ENCODE measurements at regions not wholly inside any gene's neighbourhood (a gene's known extent, or its start where the extent isn't known, plus 50 kb on each side); places are given as distances from the start of the nearest gene placed in this dataset.
"Not testable (repeated sequence)": the region's sequence is repeated elsewhere in the genome, so short reads cannot be mapped to it uniquely, and the experiment has no call there.

GRCh38 chr2:16351137-16351536 is 314.5 kb downstream of the CYRIA start:
- ChIA-PET POLR2A (no interaction called here), CTCF (interaction anchor here (1.3 kb wide), 1 partner anchor 15 kb away, joined by 3 read pairs; no protein-coding TSS in a partner anchor)
- DNase-seq: no peak
- no peak overlapping the region for H3K27ac ChIP-seq (ENCODE audit: insufficient read depth in 1 of 2, low read depth in 1 of 2, low read length in 2 of 2, poor library complexity in 1 of 2, severe bottlenecking in 2 of 2)
- no peaks in the 10 kb centered on the region for H3K27me3 ChIP-seq (replicated peaks in 2 of 5; ENCODE audit: control insufficient read depth in 4 of 5, insufficient read depth in 5 of 5, low read length in 4 of 5)
- peaks cover 0 to 24% (median 8%) of the 10 kb centered on the region in 5 experiments for H3K9me3 ChIP-seq (ENCODE audit: control extremely low read depth in 1 of 5, control insufficient read depth in 4 of 5, insufficient read depth in 2 of 5, low read depth in 1 of 5, low read length in 4 of 5)
- peaks cover 0 to 3% (median 0%) of the 10 kb centered on the region in 4 experiments for H3K4me1 ChIP-seq (ENCODE audit: control extremely low read depth in 1 of 4, control insufficient read depth in 4 of 4, insufficient read depth in 4 of 4, low read length in 3 of 4)
- no peak overlapping the region for H3K4me3 ChIP-seq (ENCODE audit: control insufficient read depth in 1 of 7, extremely low read depth in 1 of 7, insufficient read depth in 4 of 7, low read depth in 2 of 7, low read length in 6 of 7)
- peaks cover 0 to 3% (median under 1%) of the 10 kb centered on the region in 4 experiments for H3K36me3 ChIP-seq (ENCODE audit: control insufficient read depth in 4 of 4, insufficient read depth in 4 of 4, low read length in 3 of 4)

DNA sequence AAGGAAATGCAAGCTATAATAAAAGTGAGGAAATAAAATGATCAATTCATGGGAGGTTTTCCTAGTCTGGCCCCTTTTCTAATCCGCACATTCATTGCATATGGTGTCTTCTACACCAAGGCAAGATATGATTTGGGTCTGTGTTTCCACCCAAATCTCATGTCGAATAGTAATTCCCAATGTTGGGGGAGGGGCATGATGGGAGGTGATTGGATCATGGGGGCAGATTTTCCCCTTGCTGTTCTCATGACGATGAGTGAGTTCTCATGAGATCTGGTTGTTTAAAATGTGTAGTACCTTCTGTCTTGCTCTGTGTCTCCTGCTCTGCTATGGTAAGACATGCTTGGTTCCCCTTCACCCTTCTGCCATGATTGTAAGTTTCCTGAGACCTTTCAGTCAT is 315.4 kb downstream of the CYRIA start:
- WGBS (ENCODE audit: insufficient coverage): 50% methylated on average over 2 of the region's 3 CpGs
- POLR2A ChIA-PET: no interaction called here
- H3K9me3 ChIP-seq (ENCODE audit: control extremely low read depth in 1 of 5, control insufficient read depth in 4 of 5, insufficient read depth in 2 of 5, low read depth in 1 of 5, low read length in 4 of 5): peaks cover 0 to 24% (median 10%) of the 10 kb centered on the region in 5 experiments
- peaks cover 0 to 3% (median under 1%) of the 10 kb centered on the region in 4 experiments for H3K36me3 ChIP-seq (ENCODE audit: control insufficient read depth in 4 of 4, insufficient read depth in 4 of 4, low read length in 3 of 4)
- DNase-seq: no peak
- no peak overlapping the region for H3K4me3 ChIP-seq (ENCODE audit: control insufficient read depth in 1 of 7, extremely low read depth in 1 of 7, insufficient read depth in 4 of 7, low read depth in 2 of 7, low read length in 6 of 7)
- H3K27ac ChIP-seq (ENCODE audit: insufficient read depth in 1 of 2, low read depth in 1 of 2, low read length in 2 of 2, poor library complexity in 1 of 2, severe bottlenecking in 2 of 2): no peak overlapping the region
- CTCF ChIA-PET: interaction anchor here (1.3 kb wide), 3 partner anchors 11 to 30 kb away, joined by 3 to 7 read pairs (median 3); no protein-coding TSS in a partner anchor
- H3K27me3 ChIP-seq (replicated peaks in 2 of 5; ENCODE audit: control insufficient read depth in 4 of 5, insufficient read depth in 5 of 5, low read length in 4 of 5): no peaks in the 10 kb centered on the region
- peaks cover 0 to 3% (median 0%) of the 10 kb centered on the region in 4 experiments for H3K4me1 ChIP-seq (ENCODE audit: control extremely low read depth in 1 of 4, control insufficient read depth in 4 of 4, insufficient read depth in 4 of 4, low read length in 3 of 4)

DNA sequence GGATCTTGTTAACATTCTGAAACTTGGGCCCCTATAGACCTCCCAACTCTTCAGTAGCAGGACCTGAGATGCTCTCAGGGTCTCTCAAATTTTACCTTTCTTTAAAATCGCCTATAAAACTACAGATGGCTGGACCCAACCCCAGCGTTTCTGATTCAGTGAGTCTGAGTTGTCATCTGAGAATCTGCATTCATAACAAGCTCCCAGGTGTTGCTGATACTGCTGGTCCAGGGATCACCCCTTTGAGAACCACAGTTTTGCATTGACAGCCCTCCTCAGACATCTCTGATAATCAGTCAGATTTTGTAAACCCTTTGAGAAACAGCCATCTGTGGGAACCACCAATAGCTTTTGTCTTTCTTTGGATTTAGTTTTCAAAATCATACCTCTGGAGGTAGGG is 315.8 kb downstream of the CYRIA start:
- Histone ChIP-seq H3K27ac (ENCODE audit: insufficient read depth in 1 of 2, low read depth in 1 of 2, low read length in 2 of 2, poor library complexity in 1 of 2, severe bottlenecking in 2 of 2) (no peak overlapping the region), H3K9me3 (ENCODE audit: control extremely low read depth in 1 of 5, control insufficient read depth in 4 of 5, insufficient read depth in 2 of 5, low read depth in 1 of 5, low read length in 4 of 5) (peaks cover 0 to 25% (median 10%) of the 10 kb centered on the region in 5 experiments), H3K27me3 (replicated peaks in 2 of 5; ENCODE audit: control insufficient read depth in 4 of 5, insufficient read depth in 5 of 5, low read length in 4 of 5) (no peaks in the 10 kb centered on the region), H3K4me1 (ENCODE audit: control extremely low read depth in 1 of 4, control insufficient read depth in 4 of 4, insufficient read depth in 4 of 4, low read length in 3 of 4) (peaks cover 0 to 3% (median 0%) of the 10 kb centered on the region in 4 experiments), H3K36me3 (ENCODE audit: control insufficient read depth in 4 of 4, insufficient read depth in 4 of 4, low read length in 3 of 4) (peaks cover 0 to 3% (median under 1%) of the 10 kb centered on the region in 4 experiments), H3K4me3 (ENCODE audit: control insufficient read depth in 1 of 7, extremely low read depth in 1 of 7, insufficient read depth in 4 of 7, low read depth in 2 of 7, low read length in 6 of 7) (no peak overlapping the region)
- DNase-seq: no peak
- POLR2A ChIA-PET: no interaction called here
- CTCF ChIA-PET: interaction anchor here (1.3 kb wide), 2 partner anchors 11 to 30 kb away, joined by 3 to 7 read pairs; no protein-coding TSS in a partner anchor
- WGBS (ENCODE audit: insufficient coverage): 0% methylated on average over 1 of the region's 2 CpGs

- DNase-seq: no peak
- Histone ChIP-seq H3K4me1 (ENCODE audit: control extremely low read depth in 1 of 4, control insufficient read depth in 4 of 4, insufficient read depth in 4 of 4, low read length in 3 of 4) (peaks cover 0 to 3% (median 0%) of the 10 kb centered on the region in 4 experiments), H3K27me3 (replicated peaks in 2 of 5; ENCODE audit: control insufficient read depth in 4 of 5, insufficient read depth in 5 of 5, low read length in 4 of 5) (no peaks in the 10 kb centered on the region), H3K36me3 (ENCODE audit: control insufficient read depth in 4 of 4, insufficient read depth in 4 of 4, low read length in 3 of 4) (peaks cover 0 to 3% (median under 1%) of the 10 kb centered on the region in 4 experiments), H3K9me3 (ENCODE audit: control extremely low read depth in 1 of 5, control insufficient read depth in 4 of 5, insufficient read depth in 2 of 5, low read depth in 1 of 5, low read length in 4 of 5) (peaks cover 0 to 24% (median 10%) of the 10 kb centered on the region in 5 experiments), H3K4me3 (ENCODE audit: control insufficient read depth in 1 of 7, extremely low read depth in 1 of 7, insufficient read depth in 4 of 7, low read depth in 2 of 7, low read length in 6 of 7) (no peak overlapping the region), H3K27ac (ENCODE audit: insufficient read depth in 1 of 2, low read depth in 1 of 2, low read length in 2 of 2, poor library complexity in 1 of 2, severe bottlenecking in 2 of 2) (no peak overlapping the region)
- ChIA-PET POLR2A (no interaction called here), CTCF (interaction anchor here (0.7 to 1.3 kb wide), 4 partner anchors 11 to 31 kb away, joined by 3 to 7 read pairs (median 3); no protein-coding TSS in a partner anchor)
- WGBS (ENCODE audit: insufficient coverage): 44% methylated on average over 2 of the region's 3 CpGs
Measured at GRCh38 chr2:16348821-16349515, 316.7 kb downstream of the CYRIA start.

DNA sequence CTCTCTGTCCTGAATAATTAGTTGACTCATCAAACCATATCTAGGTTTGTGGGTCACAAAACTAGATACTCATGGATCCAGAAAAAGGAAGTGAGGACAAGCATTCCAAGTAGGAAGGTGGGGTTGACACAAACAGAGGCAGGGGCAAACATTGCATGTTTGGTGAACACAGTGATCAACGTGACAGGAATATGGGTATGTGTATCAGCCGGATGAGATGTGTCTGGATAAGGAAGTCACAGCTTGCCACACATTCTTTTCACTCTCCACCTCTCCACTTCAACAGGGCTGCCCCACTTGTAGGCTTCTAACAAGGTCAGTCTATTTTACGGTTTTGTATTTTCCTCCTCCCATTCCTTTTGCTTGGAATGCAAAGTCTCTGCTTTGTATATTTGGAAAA is 319.0 kb downstream of the CYRIA start:
- CTCF ChIA-PET: no interaction called here
- POLR2A ChIA-PET: no interaction called here
- 100% methylated on average over 1 of the region's 3 CpGs for WGBS (ENCODE audit: insufficient coverage)

GRCh38 chr2:16345231-16345630 is 320.4 kb downstream of the CYRIA start:
- CTCF ChIA-PET: interaction anchor here (0.9 to 1.3 kb wide), 3 partner anchors 16 to 162 kb away, joined by 3 to 4 read pairs (median 3); no protein-coding TSS in a partner anchor
- WGBS (ENCODE audit: insufficient coverage): 98% methylated on average over 6 of the region's 9 CpGs
- H3K27ac ChIP-seq (ENCODE audit: insufficient read depth in 1 of 2, low read depth in 1 of 2, low read length in 2 of 2, poor library complexity in 1 of 2, severe bottlenecking in 2 of 2); DNase-seq; H3K4me3 ChIP-seq (ENCODE audit: control insufficient read depth in 1 of 7, extremely low read depth in 1 of 7, insufficient read depth in 4 of 7, low read depth in 2 of 7, low read length in 6 of 7); POLR2A ChIA-PET; H3K36me3 ChIP-seq (ENCODE audit: control insufficient read depth in 4 of 4, insufficient read depth in 4 of 4, low read length in 3 of 4); H3K4me1 ChIP-seq (ENCODE audit: control extremely low read depth in 1 of 4, control insufficient read depth in 4 of 4, insufficient read depth in 4 of 4, low read length in 3 of 4); H3K27me3 ChIP-seq (replicated peaks in 2 of 5; ENCODE audit: control insufficient read depth in 4 of 5, insufficient read depth in 5 of 5, low read length in 4 of 5): not testable (repeated sequence)
- peaks cover 0 to 29% (median 3%) of the 10 kb centered on the region in 5 experiments for H3K9me3 ChIP-seq (ENCODE audit: control extremely low read depth in 1 of 5, control insufficient read depth in 4 of 5, insufficient read depth in 2 of 5, low read depth in 1 of 5, low read length in 4 of 5)

More for the DNA sequence above, 319.0 kb downstream of the CYRIA start:
- H3K27ac ChIP-seq (ENCODE audit: insufficient read depth in 1 of 2, low read depth in 1 of 2, low read length in 2 of 2, poor library complexity in 1 of 2, severe bottlenecking in 2 of 2): no peak overlapping the region
- H3K36me3 ChIP-seq (ENCODE audit: control insufficient read depth in 4 of 4, insufficient read depth in 4 of 4, low read length in 3 of 4): peaks cover 0 to 6% (median under 1%) of the 10 kb centered on the region in 4 experiments
- no peaks in the 10 kb centered on the region for H3K27me3 ChIP-seq (replicated peaks in 2 of 5; ENCODE audit: control insufficient read depth in 4 of 5, insufficient read depth in 5 of 5, low read length in 4 of 5)
- no peak for DNase-seq
- H3K4me3 ChIP-seq (ENCODE audit: control insufficient read depth in 1 of 7, extremely low read depth in 1 of 7, insufficient read depth in 4 of 7, low read depth in 2 of 7, low read length in 6 of 7): no peak overlapping the region
- H3K9me3 ChIP-seq (ENCODE audit: control extremely low read depth in 1 of 5, control insufficient read depth in 4 of 5, insufficient read depth in 2 of 5, low read depth in 1 of 5, low read length in 4 of 5): peaks cover 0 to 28% (median 6%) of the 10 kb centered on the region in 5 experiments
- H3K4me1 ChIP-seq (ENCODE audit: control extremely low read depth in 1 of 4, control insufficient read depth in 4 of 4, insufficient read depth in 4 of 4, low read length in 3 of 4): peaks cover 0 to 3% (median 0%) of the 10 kb centered on the region in 4 experiments

DNA sequence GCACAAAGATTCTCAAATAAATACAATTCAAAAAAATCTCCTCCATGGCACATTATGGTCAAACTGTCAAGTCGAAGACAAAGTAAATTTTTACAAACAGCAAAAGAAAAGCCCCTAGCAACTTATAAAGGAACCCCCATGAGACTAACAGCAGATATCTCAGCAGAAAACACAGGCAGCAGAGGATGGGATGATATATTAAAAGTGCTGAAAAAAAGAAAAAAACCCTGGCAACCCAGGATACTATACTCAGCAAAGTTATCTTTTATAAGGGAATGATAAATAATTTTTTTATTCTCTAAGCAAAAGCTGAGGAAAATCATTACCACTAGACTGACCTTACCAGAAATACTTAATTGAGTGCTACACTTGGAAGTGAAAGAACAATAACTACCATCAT is 326.4 kb downstream of the CYRIA start:
- H3K4me3 ChIP-seq (ENCODE audit: control insufficient read depth in 1 of 7, extremely low read depth in 1 of 7, insufficient read depth in 4 of 7, low read depth in 2 of 7, low read length in 6 of 7): no peak overlapping the region
- WGBS (ENCODE audit: insufficient coverage): no CpG with 5 or more reads among the region's 1 CpG
- peaks cover 0 to 4% (median 0%) of the 10 kb centered on the region in 4 experiments for H3K36me3 ChIP-seq (ENCODE audit: control insufficient read depth in 4 of 4, insufficient read depth in 4 of 4, low read length in 3 of 4)
- no peaks in the 10 kb centered on the region for H3K27me3 ChIP-seq (replicated peaks in 2 of 5; ENCODE audit: control insufficient read depth in 4 of 5, insufficient read depth in 5 of 5, low read length in 4 of 5)
- CTCF ChIA-PET: no interaction called here
- H3K4me1 ChIP-seq (ENCODE audit: control extremely low read depth in 1 of 4, control insufficient read depth in 4 of 4, insufficient read depth in 4 of 4, low read length in 3 of 4): peaks cover 0 to 39% (median 29%) of the 10 kb centered on the region in 4 experiments
- POLR2A ChIA-PET: no interaction called here
- H3K9me3 ChIP-seq (ENCODE audit: control extremely low read depth in 1 of 5, control insufficient read depth in 4 of 5, insufficient read depth in 2 of 5, low read depth in 1 of 5, low read length in 4 of 5): peaks cover 2 to 43% (median 2%) of the 10 kb centered on the region in 5 experiments
- H3K27ac ChIP-seq (ENCODE audit: insufficient read depth in 1 of 2, low read depth in 1 of 2, low read length in 2 of 2, poor library complexity in 1 of 2, severe bottlenecking in 2 of 2): no peak overlapping the region
- DNase-seq: peak in 2 of 3 donors; percentile 43 to 51

All from common myeloid progenitor, CD34-positive (primary cell).